ENCODE measurements at regions not wholly inside any gene's neighbourhood (a gene's known extent, or its start where the extent isn't known, plus 50 kb on each side); places are given as distances from the start of the nearest gene placed in this dataset.

DNA sequence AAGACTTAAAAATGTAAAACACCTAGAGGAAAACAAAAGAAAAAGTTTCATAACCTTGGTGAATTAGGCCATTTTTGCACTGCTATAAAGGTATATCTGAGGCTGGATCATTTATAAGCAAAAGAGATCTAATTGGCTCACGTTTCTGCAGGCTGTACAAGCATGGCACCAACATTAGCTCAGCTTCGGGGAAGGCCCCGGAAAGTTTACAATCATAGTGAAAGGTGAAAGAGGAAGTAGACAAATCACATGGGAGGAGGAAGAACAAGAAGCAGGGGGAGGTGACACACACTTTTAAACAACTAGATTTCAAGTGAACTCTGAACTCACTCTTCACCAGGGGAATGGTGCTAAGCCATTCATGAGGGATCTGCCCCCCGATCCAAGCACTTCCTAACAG, 1358.5 kb upstream of the PCDH9 start:
- TF ChIP-seq, protein P1, sequence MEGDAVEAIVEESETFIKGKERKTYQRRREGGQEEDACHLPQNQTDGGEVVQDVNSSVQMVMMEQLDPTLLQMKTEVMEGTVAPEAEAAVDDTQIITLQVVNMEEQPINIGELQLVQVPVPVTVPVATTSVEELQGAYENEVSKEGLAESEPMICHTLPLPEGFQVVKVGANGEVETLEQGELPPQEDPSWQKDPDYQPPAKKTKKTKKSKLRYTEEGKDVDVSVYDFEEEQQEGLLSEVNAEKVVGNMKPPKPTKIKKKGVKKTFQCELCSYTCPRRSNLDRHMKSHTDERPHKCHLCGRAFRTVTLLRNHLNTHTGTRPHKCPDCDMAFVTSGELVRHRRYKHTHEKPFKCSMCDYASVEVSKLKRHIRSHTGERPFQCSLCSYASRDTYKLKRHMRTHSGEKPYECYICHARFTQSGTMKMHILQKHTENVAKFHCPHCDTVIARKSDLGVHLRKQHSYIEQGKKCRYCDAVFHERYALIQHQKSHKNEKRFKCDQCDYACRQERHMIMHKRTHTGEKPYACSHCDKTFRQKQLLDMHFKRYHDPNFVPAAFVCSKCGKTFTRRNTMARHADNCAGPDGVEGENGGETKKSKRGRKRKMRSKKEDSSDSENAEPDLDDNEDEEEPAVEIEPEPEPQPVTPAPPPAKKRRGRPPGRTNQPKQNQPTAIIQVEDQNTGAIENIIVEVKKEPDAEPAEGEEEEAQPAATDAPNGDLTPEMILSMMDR (conservative IDR thresholded peaks at IDR 0.05; ENCODE audit: low read depth, low read length): no peak
- no peak for TF ChIP-seq EZH2phosphoT487 (IDR thresholded peaks at IDR 0.05; ENCODE audit: borderline replicate concordance, low read length)

All from PC-3 (cell line).